ENCODE measurements at regions not wholly inside any gene's neighbourhood (a gene's known extent, or its start where the extent isn't known, plus 50 kb on each side); places are given as distances from the start of the nearest gene placed in this dataset.

DNA sequence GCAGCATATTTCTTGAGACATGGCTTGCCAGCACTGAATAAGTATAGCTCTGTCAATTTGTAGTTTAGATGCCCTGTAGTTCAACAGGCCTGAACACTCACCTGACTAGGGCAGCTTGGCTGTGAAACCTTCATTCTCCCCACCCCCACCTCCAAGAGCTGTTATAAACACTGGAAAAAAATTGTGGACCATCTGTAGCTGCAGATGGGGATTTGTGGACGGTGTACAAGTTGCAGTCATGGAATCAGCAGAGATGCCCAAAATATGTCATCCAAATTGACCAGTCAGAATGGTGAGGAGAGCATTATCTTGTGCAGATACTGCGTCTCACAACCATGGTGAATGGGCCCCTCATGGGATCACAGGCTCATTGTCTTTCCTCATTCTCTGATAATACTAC, 76.2 kb upstream of the PAQR3 start:
- no peak for TF ChIP-seq NFIC (IDR thresholded peaks at IDR 0.05)
- TF ChIP-seq, protein P1, sequence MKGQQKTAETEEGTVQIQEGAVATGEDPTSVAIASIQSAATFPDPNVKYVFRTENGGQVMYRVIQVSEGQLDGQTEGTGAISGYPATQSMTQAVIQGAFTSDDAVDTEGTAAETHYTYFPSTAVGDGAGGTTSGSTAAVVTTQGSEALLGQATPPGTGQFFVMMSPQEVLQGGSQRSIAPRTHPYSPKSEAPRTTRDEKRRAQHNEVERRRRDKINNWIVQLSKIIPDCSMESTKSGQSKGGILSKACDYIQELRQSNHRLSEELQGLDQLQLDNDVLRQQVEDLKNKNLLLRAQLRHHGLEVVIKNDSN (IDR thresholded peaks at IDR 0.05): no peak
- TF ChIP-seq FOXM1 (IDR thresholded peaks at IDR 0.05; ENCODE audit: borderline replicate concordance, low read depth): no peak
- TF ChIP-seq RAD21 (IDR thresholded peaks at IDR 0.05; ENCODE audit: low read depth): no peak
- TF ChIP-seq, protein P2, sequence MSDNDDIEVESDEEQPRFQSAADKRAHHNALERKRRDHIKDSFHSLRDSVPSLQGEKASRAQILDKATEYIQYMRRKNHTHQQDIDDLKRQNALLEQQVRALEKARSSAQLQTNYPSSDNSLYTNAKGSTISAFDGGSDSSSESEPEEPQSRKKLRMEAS (IDR thresholded peaks at IDR 0.05): no peak
- TF ChIP-seq CEBPB (IDR thresholded peaks at IDR 0.05): no peak
- TF ChIP-seq EP300 (IDR thresholded peaks at IDR 0.05; ENCODE audit: borderline replicate concordance): no peak
- TF ChIP-seq, protein P3, sequence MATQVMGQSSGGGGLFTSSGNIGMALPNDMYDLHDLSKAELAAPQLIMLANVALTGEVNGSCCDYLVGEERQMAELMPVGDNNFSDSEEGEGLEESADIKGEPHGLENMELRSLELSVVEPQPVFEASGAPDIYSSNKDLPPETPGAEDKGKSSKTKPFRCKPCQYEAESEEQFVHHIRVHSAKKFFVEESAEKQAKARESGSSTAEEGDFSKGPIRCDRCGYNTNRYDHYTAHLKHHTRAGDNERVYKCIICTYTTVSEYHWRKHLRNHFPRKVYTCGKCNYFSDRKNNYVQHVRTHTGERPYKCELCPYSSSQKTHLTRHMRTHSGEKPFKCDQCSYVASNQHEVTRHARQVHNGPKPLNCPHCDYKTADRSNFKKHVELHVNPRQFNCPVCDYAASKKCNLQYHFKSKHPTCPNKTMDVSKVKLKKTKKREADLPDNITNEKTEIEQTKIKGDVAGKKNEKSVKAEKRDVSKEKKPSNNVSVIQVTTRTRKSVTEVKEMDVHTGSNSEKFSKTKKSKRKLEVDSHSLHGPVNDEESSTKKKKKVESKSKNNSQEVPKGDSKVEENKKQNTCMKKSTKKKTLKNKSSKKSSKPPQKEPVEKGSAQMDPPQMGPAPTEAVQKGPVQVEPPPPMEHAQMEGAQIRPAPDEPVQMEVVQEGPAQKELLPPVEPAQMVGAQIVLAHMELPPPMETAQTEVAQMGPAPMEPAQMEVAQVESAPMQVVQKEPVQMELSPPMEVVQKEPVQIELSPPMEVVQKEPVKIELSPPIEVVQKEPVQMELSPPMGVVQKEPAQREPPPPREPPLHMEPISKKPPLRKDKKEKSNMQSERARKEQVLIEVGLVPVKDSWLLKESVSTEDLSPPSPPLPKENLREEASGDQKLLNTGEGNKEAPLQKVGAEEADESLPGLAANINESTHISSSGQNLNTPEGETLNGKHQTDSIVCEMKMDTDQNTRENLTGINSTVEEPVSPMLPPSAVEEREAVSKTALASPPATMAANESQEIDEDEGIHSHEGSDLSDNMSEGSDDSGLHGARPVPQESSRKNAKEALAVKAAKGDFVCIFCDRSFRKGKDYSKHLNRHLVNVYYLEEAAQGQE (IDR thresholded peaks at IDR 0.05; ENCODE audit: low read depth): no peak
- TF ChIP-seq ZBTB7A (IDR thresholded peaks at IDR 0.05; ENCODE audit: low read depth): no peak
- no peak for TF ChIP-seq YY1 (IDR thresholded peaks at IDR 0.05; ENCODE audit: low read depth)
- TF ChIP-seq TAF1 (IDR thresholded peaks at IDR 0.05; ENCODE audit: low read depth): no peak
- no peak for TF ChIP-seq TCF12 (IDR thresholded peaks at IDR 0.05; ENCODE audit: low read depth)
- no peak for TF ChIP-seq TEAD4 (IDR thresholded peaks at IDR 0.05)
- no peak for TF ChIP-seq EGR1 (IDR thresholded peaks at IDR 0.05)
- no peak for TF ChIP-seq CREB1 (IDR thresholded peaks at IDR 0.05; ENCODE audit: low read depth)

DNA sequence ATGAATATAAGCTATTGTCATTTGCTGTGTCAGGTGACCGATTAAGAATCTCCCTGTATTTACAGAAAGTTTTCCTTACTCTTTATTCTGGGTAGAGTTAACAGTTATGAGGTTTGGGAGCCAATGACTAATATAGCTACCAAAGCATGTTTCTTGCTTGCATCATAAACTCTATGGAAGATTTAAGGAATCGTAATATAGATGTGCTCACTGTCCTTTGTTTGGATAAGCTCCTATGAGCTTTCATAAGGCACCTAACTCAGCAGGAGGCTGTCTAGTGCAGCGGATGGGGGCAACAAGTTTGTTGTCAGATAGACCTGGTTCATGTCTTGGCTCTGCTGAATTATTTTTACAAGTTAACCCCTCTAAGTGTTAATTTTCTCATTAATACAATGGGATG, 75.0 kb upstream of the PAQR3 start:
- TF ChIP-seq TCF12 (IDR thresholded peaks at IDR 0.05; ENCODE audit: low read depth) (no peak), TAF1 (IDR thresholded peaks at IDR 0.05; ENCODE audit: low read depth) (no peak), CEBPB (IDR thresholded peaks at IDR 0.05) (no peak), EGR1 (IDR thresholded peaks at IDR 0.05) (no peak), FOXM1 (IDR thresholded peaks at IDR 0.05; ENCODE audit: borderline replicate concordance, low read depth) (no peak), TEAD4 (IDR thresholded peaks at IDR 0.05) (no peak)
- TF ChIP-seq, protein P3 (IDR thresholded peaks at IDR 0.05; ENCODE audit: low read depth): no peak

DNA sequence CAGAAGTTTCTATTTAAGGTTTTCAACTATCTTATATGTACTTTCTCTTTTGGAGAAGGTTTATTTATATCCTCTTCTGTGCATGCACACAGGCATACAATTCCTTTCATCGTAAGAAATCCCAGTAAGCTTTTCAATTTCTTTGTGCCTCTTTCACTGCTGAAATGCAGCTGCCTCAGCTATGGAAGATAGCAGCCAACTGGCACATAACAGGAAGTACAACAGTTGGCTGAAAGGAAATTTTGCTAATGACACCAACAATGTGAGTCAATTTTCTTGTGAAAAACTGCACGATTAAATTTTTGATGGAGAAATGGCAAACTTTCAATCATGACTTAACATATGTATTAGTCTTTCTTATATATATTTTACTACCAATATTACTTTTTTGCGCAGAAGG, 74.5 kb upstream of the PAQR3 start:
- TF ChIP-seq EP300 (IDR thresholded peaks at IDR 0.05; ENCODE audit: borderline replicate concordance) (no peak), TAF1 (IDR thresholded peaks at IDR 0.05; ENCODE audit: low read depth) (no peak), FOXM1 (IDR thresholded peaks at IDR 0.05; ENCODE audit: borderline replicate concordance, low read depth) (no peak), TCF12 (IDR thresholded peaks at IDR 0.05; ENCODE audit: low read depth) (no peak), YY1 (IDR thresholded peaks at IDR 0.05; ENCODE audit: low read depth) (no peak), RAD21 (IDR thresholded peaks at IDR 0.05; ENCODE audit: low read depth) (no peak), CEBPB (IDR thresholded peaks at IDR 0.05) (no peak), CREB1 (IDR thresholded peaks at IDR 0.05; ENCODE audit: low read depth) (no peak), ZBTB7A (IDR thresholded peaks at IDR 0.05; ENCODE audit: low read depth) (no peak), NFIC (IDR thresholded peaks at IDR 0.05) (no peak), TEAD4 (IDR thresholded peaks at IDR 0.05) (no peak), EGR1 (IDR thresholded peaks at IDR 0.05) (no peak)
- TF ChIP-seq, protein P2 (IDR thresholded peaks at IDR 0.05): no peak
- TF ChIP-seq, protein P1 (IDR thresholded peaks at IDR 0.05): no peak
- TF ChIP-seq, protein P3 (IDR thresholded peaks at IDR 0.05; ENCODE audit: low read depth): no peak

DNA sequence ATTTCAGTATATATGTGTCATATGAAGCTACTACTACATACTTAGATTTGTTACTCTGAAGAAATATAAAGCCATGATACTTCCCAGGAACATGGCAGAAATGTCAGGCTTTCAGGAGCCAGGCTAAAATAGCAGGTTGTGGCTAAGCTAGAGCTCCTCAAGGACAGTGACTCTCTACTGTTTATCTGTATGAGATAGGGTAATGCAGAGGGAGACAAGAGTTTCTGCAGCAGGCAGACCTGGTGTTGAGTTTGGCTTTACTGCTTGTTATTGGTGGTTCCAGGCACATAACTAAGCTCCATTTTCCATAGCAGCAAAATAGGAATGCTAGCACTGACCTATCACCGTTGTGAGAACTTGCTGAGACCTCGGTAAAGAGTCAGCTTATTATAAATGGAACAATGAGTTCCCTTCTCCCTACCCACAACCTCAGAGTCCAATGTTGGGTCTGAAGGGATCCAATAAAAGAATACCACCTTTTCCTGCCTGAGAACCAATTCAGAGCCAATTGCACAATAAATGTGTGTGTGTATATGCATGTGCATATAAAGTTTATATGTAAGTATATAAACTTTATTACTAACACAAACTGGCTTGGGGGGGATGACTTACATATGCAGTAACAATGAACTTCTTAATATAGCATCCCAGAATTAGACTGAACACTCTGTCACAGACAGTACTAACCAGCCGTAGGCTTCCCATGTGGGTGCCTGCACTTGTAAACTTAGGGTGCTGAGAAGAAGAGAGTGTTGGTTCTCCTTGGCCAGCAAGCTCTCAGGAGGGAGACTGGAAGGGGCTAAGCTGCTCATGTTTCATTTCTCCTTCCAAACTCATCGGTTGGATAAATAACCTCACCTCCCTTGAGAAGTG, 51.9 kb upstream of the PAQR3 start:
- no peak for TF ChIP-seq ZBTB7A (IDR thresholded peaks at IDR 0.05; ENCODE audit: low read depth)
- TF ChIP-seq EP300 (IDR thresholded peaks at IDR 0.05; ENCODE audit: borderline replicate concordance): no peak
- TF ChIP-seq, protein P3 (IDR thresholded peaks at IDR 0.05; ENCODE audit: low read depth): no peak
- no peak for TF ChIP-seq TEAD4 (IDR thresholded peaks at IDR 0.05)
- TF ChIP-seq, protein P2 (IDR thresholded peaks at IDR 0.05): no peak
- no peak for TF ChIP-seq EGR1 (IDR thresholded peaks at IDR 0.05)
- no peak for TF ChIP-seq TAF1 (IDR thresholded peaks at IDR 0.05; ENCODE audit: low read depth)
- TF ChIP-seq NFIC (IDR thresholded peaks at IDR 0.05): no peak
- no peak for TF ChIP-seq FOXM1 (IDR thresholded peaks at IDR 0.05; ENCODE audit: borderline replicate concordance, low read depth)
- TF ChIP-seq YY1 (IDR thresholded peaks at IDR 0.05; ENCODE audit: low read depth): no peak
- TF ChIP-seq, protein P1 (IDR thresholded peaks at IDR 0.05): no peak
- TF ChIP-seq CEBPB (IDR thresholded peaks at IDR 0.05): no peak
- no peak for TF ChIP-seq CREB1 (IDR thresholded peaks at IDR 0.05; ENCODE audit: low read depth)
- no peak for TF ChIP-seq TCF12 (IDR thresholded peaks at IDR 0.05; ENCODE audit: low read depth)
- no peak for TF ChIP-seq RAD21 (IDR thresholded peaks at IDR 0.05; ENCODE audit: low read depth)

All from Ishikawa (cell line).